ENCODE measurements at regions not wholly inside any gene's neighbourhood (a gene's known extent, or its start where the extent isn't known, plus 50 kb on each side); places are given as distances from the start of the nearest gene placed in this dataset. TPM values are rescaled to one million over a fixed set of nuclear protein-coding genes. Genes with fewer than 3 reads are reported as not detected.

DNA sequence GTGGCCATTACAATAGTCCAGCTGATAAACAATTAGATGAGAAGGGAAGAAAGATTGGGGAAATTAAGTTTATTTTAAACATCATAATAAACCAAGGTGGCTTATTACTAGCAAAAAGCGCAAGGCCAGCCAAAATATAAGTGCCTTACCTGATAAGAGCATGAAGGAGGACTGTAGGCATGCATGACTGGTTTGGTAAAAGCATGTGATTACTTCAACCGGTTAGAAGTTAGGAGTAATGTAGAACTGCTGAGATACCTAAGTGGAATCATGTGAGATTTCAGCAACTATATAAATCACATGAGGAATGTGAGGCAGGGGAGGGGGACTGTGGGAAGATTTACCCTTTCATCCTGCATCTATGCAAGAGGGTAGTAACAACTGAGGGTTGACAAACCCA lies 59.7 kb upstream of the CCDC196 start:
- WGBS, 2 donors = 30 to 37% methylated on average over 2 of the region's 2 CpGs
- intact Hi-C loops (cut with DNase I) = no loop called here
- Histone ChIP-seq H3K36me3 (no peaks in the 10 kb centered on the region), H3K27ac (peak overlapping the region; percentile 9 to 61 (median 28)), H3K9me3 (no peaks in the 10 kb centered on the region), H3K27me3 (no peaks in the 10 kb centered on the region), H3K4me3 (replicated peaks in 1 of 3) (no peak overlapping the region), H3K4me1 (peaks cover 13 to 26% of the 10 kb centered on the region in 2 donors)
- peak; percentile 37 to 53 for DNase-seq
- TF ChIP-seq POLR2A (IDR thresholded peaks at IDR 0.05) = no peak
- TF ChIP-seq, protein P1, sequence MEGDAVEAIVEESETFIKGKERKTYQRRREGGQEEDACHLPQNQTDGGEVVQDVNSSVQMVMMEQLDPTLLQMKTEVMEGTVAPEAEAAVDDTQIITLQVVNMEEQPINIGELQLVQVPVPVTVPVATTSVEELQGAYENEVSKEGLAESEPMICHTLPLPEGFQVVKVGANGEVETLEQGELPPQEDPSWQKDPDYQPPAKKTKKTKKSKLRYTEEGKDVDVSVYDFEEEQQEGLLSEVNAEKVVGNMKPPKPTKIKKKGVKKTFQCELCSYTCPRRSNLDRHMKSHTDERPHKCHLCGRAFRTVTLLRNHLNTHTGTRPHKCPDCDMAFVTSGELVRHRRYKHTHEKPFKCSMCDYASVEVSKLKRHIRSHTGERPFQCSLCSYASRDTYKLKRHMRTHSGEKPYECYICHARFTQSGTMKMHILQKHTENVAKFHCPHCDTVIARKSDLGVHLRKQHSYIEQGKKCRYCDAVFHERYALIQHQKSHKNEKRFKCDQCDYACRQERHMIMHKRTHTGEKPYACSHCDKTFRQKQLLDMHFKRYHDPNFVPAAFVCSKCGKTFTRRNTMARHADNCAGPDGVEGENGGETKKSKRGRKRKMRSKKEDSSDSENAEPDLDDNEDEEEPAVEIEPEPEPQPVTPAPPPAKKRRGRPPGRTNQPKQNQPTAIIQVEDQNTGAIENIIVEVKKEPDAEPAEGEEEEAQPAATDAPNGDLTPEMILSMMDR (IDR thresholded peaks at IDR 0.05) = no peak

DNA sequence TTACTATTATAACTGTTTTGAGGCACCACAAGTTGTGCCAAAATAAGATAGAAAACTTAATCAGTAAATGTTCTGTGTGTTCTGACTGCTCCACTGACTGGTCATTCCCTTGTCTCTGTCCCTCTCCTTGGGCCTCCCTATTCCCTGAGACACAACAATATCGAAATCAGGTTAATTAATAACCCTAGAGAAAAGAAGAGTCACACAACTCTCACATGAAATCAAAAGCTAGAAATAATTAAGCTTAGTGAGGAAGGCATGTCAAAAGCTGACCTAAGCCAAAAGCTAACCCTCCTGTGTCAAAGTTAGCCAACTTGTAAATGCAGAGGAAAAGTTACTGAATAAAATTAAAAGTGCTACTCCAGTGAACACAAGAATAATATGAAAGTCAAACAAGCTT lies 53.8 kb upstream of the CCDC196 start:
- 78 to 86% methylated on average over 1 of the region's 1 CpG for WGBS, 2 donors
- Histone ChIP-seq H3K4me1 (peaks cover under 1 to 3% of the 10 kb centered on the region in 2 donors), H3K4me3 (replicated peaks in 1 of 3) (no peak overlapping the region), H3K36me3 (no peaks in the 10 kb centered on the region), H3K27ac (no peak overlapping the region), H3K27me3 (no peaks in the 10 kb centered on the region), H3K9me3 (no peaks in the 10 kb centered on the region)
- TF ChIP-seq, protein P1 (IDR thresholded peaks at IDR 0.05) = no peak
- TF ChIP-seq POLR2A (IDR thresholded peaks at IDR 0.05) = no peak
- no peak for DNase-seq
- intact Hi-C loops (cut with DNase I) = no loop called here

DNA sequence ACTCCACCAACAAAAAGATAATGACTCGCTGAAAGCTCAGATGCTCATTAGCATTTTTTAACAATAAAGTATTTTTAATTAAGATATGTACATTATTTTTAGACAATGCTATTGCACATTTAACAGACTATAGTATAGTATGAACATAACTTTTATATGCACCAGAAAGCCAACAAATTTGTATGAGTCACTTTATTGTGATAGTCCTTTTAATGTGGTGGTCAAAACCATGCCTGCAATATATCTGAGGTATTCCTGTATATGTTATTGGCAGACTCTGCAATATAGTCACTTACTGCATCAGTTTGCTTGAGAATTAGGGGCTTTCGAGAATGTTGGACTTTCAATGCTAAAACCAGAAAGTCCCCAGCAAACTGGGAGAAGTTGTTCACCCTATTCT lies 51.7 kb upstream of the CCDC196 start:
- 87 to 88% methylated on average over 2 of the region's 2 CpGs for WGBS, 2 donors
- Histone ChIP-seq H3K9me3 (no peaks in the 10 kb centered on the region), H3K27me3 (no peaks in the 10 kb centered on the region), H3K4me1 (no peaks in the 10 kb centered on the region), H3K4me3 (replicated peaks in 1 of 3) (no peak overlapping the region), H3K36me3 (no peaks in the 10 kb centered on the region), H3K27ac (no peak overlapping the region)
- intact Hi-C loops (cut with DNase I) = no loop called here
- DNase-seq = no peak
- TF ChIP-seq, protein P1 (IDR thresholded peaks at IDR 0.05) = no peak
- TF ChIP-seq POLR2A (IDR thresholded peaks at IDR 0.05) = no peak

DNA sequence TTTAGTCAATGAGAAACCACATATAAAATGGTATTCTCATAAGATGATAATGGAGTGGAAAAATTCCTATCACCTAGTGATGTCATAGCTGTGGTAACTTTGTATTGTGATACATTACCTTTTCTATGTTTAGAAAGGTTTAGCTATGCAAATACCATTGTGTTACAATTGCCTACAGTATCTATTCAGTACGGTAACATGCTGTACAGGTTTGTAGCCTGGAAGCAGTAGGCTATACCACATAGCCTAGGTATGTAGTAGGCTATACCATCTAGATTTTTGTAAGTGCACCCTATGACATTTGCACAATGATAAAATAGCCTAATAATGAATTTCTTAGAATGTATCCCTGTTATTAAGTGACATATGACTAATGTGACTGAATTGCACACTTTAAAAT lies 50.5 kb upstream of the CCDC196 start:
- intact Hi-C loops (cut with DNase I) = no loop called here
- Histone ChIP-seq H3K4me3 (replicated peaks in 1 of 3) (no peak overlapping the region), H3K27ac (no peak overlapping the region), H3K27me3 (no peaks in the 10 kb centered on the region), H3K36me3 (no peaks in the 10 kb centered on the region), H3K9me3 (no peaks in the 10 kb centered on the region), H3K4me1 (no peaks in the 10 kb centered on the region)
- 86 to 88% methylated on average over 1 of the region's 1 CpG for WGBS, 2 donors
- no peak for DNase-seq
- TF ChIP-seq, protein P1 (IDR thresholded peaks at IDR 0.05) = no peak
- no peak for TF ChIP-seq POLR2A (IDR thresholded peaks at IDR 0.05)

Small RNAs in the stretch of these regions (small RNA-seq; reads per million reads assigned to genes)
- not detected for gene RF00019

Measured in thyroid gland (tissue), 4 donors.